DND-41 (cell line): ENCODE measurements at regions not wholly inside any gene's neighbourhood (a gene's known extent, or its start where the extent isn't known, plus 50 kb on each side); places are given as distances from the start of the nearest gene placed in this dataset.

Source experiments
- EZH2 ChIP-seq: IDR thresholded peaks from 3 replicates; pipeline ENCODE4 v1.6.1; 2012; ENCODE audit warnings: borderline replicate concordance, low read depth, mild to moderate bottlenecking, moderate library complexity, low read length, inconsistent platforms; ENCODE audit not compliant: severe bottlenecking
- TF ChIP-seq, protein P1 (sequence below): IDR thresholded peaks from 2 replicates; pipeline ENCODE4 v1.5.1; 2012; ENCODE audit warnings: borderline replicate concordance, low read length, moderate library complexity, mild to moderate bottlenecking; ENCODE audit not compliant: poor library complexity, severe bottlenecking; ENCODE audit errors: extremely low read depth

GRCh38 chr10:90605506-90605905 is 252.3 kb downstream of the HTR7 start:
- TF ChIP-seq, protein P1, sequence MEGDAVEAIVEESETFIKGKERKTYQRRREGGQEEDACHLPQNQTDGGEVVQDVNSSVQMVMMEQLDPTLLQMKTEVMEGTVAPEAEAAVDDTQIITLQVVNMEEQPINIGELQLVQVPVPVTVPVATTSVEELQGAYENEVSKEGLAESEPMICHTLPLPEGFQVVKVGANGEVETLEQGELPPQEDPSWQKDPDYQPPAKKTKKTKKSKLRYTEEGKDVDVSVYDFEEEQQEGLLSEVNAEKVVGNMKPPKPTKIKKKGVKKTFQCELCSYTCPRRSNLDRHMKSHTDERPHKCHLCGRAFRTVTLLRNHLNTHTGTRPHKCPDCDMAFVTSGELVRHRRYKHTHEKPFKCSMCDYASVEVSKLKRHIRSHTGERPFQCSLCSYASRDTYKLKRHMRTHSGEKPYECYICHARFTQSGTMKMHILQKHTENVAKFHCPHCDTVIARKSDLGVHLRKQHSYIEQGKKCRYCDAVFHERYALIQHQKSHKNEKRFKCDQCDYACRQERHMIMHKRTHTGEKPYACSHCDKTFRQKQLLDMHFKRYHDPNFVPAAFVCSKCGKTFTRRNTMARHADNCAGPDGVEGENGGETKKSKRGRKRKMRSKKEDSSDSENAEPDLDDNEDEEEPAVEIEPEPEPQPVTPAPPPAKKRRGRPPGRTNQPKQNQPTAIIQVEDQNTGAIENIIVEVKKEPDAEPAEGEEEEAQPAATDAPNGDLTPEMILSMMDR = no peak
- TF ChIP-seq EZH2 = no peak
